H1 (cell line): ENCODE measurements at regions not wholly inside any gene's neighbourhood (a gene's known extent, or its start where the extent isn't known, plus 50 kb on each side); places are given as distances from the start of the nearest gene placed in this dataset.
A peak's percentile ranks its signal among the peaks of the same experiment; 100 is the strongest.

Experiments used
- CTCF ChIA-PET: fragments of 300-600 bp; sonication (Branson Sonifier 250); formaldehyde crosslinking; loops from one replicate; lab custom pipeline; 2021; ENCODE audit not compliant: partially characterized antibody; lab: Charles Lee
- POLR2A ChIA-PET: fragments of 300-600 bp; sonication (Branson Sonifier 250); formaldehyde crosslinking; loops from one replicate; lab custom pipeline; 2021; ENCODE audit warnings: inconsistent platforms; ENCODE audit not compliant: partially characterized antibody; lab: Charles Lee
- DNase-seq, 2 experiments: peaks; one replicate each; pipeline versions ENCODE4 v3.0.0 to v3.0.0-alpha.2; 2010 to 2022; ENCODE audit warnings: low spot score in 2 of 2, low read depth in 1 of 2, mixed read lengths in 1 of 2
- FAIRE-seq: peaks from 2 replicates; lab custom pipeline; 2011; peaks lifted over from hg19 to GRCh38; lab: Jason Lieb, UNC
- H2AFZ ChIP-seq: 2 replicates; pipeline ENCODE4 v1.8.1; 2012; ENCODE audit warnings: low read length, inconsistent platforms
- H2AK5ac ChIP-seq: 2 replicates; pipeline ENCODE4 v1.6.1; 2013; ENCODE audit warnings: low read depth, low read length
- H2BK120ac ChIP-seq: replicated peaks from 2 replicates; pipeline ENCODE3; 2013; ENCODE audit warnings: low read depth, low read length, inconsistent platforms
- H2BK12ac ChIP-seq: 2 replicates; pipeline ENCODE4 v1.6.1; 2013; ENCODE audit warnings: low read depth, low read length
- H2BK15ac ChIP-seq: 2 replicates; pipeline ENCODE4 v1.6.1; 2013; ENCODE audit warnings: low read length
- H2BK20ac ChIP-seq: 2 replicates; pipeline ENCODE4 v1.6.1; 2013; ENCODE audit warnings: low read length
- H2BK5ac ChIP-seq: 2 replicates; pipeline ENCODE4 v1.6.1; 2013; ENCODE audit warnings: low read depth, low read length
- H3K14ac ChIP-seq: 2 replicates; pipeline ENCODE4 v1.6.1; 2013; ENCODE audit warnings: inconsistent platforms; ENCODE audit not compliant: insufficient read length
- H3K18ac ChIP-seq: 2 replicates; pipeline ENCODE4 v1.6.1; 2013; ENCODE audit warnings: low read length; ENCODE audit errors: extremely low read depth
- H3K23ac ChIP-seq: 2 replicates; pipeline ENCODE4 v1.6.1; 2013; ENCODE audit warnings: inconsistent platforms; ENCODE audit not compliant: insufficient read length
- H3K23me2 ChIP-seq: 2 replicates; pipeline ENCODE4 v1.6.1; 2013; ENCODE audit warnings: low read depth, low read length
- H3K27ac ChIP-seq: 2 replicates; pipeline ENCODE4 v1.6.1; 2011; ENCODE audit warnings: low read depth, low read length, inconsistent platforms
- H3K27me3 ChIP-seq, 4 experiments: replicated peaks in 1 of 4; 1 replicate in 1 of 4; 2 replicates in 3 of 4; pipeline versions ENCODE4 v1.6.1 to v1.8.1; 2011 to 2013; ENCODE audit warnings: low read length in 3 of 4, mild to moderate bottlenecking in 3 of 4, inconsistent platforms in 2 of 4, mixed read lengths in 2 of 4, moderate library complexity in 1 of 4; ENCODE audit not compliant: control insufficient read depth in 3 of 4, insufficient read depth in 3 of 4; ENCODE audit errors: extremely low read depth in 1 of 4
- H3K36me3 ChIP-seq, 4 experiments: 2 replicates each; pipeline versions ENCODE4 v1.6.1 to v1.8.1; 2011 to 2013; ENCODE audit warnings: mild to moderate bottlenecking in 4 of 4, low read length in 3 of 4, moderate library complexity in 2 of 4, control low read depth in 1 of 4, inconsistent platforms in 1 of 4; ENCODE audit not compliant: insufficient read depth in 4 of 4, control insufficient read depth in 2 of 4
- H3K4ac ChIP-seq: replicated peaks from 2 replicates; pipeline ENCODE3; 2013; ENCODE audit warnings: low read length, low read depth, mixed read lengths, inconsistent platforms; ENCODE audit not compliant: insufficient read length
- H3K4me1 ChIP-seq, 4 experiments: replicated peaks in 1 of 4; 1 replicate in 1 of 4; 2 replicates in 3 of 4; pipeline versions ENCODE4 v1.6.1 to v1.8.1; 2011 to 2013; ENCODE audit warnings: low read length in 3 of 4, inconsistent platforms in 2 of 4, mixed read lengths in 1 of 4; ENCODE audit not compliant: insufficient read depth in 4 of 4, control insufficient read depth in 3 of 4
- H3K4me2 ChIP-seq, 2 experiments: 2 replicates each; pipeline versions ENCODE4 v1.6.1 to v1.8.1; 2011 to 2013; ENCODE audit warnings: low read depth in 2 of 2, low read length in 2 of 2, control low read depth in 1 of 2, inconsistent platforms in 1 of 2, mild to moderate bottlenecking in 1 of 2; ENCODE audit not compliant: insufficient read depth in 1 of 2
- H3K4me3 ChIP-seq, 4 experiments: fragments of 200-600, 300-600 bp in 1 of 4; sonication (generic), shearing (Covaris generic), sonication (Bioruptor Twin) in 1 of 4; 2 replicates each; pipeline versions ENCODE4 v1.5.1 to v1.8.1; 2011 to 2016; ENCODE audit warnings: low read length in 4 of 4, low read depth in 3 of 4, control low read depth in 2 of 4, inconsistent platforms in 2 of 4, mild to moderate bottlenecking in 2 of 4, mixed read lengths in 1 of 4, moderate library complexity in 1 of 4; ENCODE audit not compliant: insufficient read depth in 2 of 4; ENCODE audit errors: extremely low read depth in 1 of 4
- H3K56ac ChIP-seq: replicated peaks from 2 replicates; pipeline ENCODE3; 2013; ENCODE audit warnings: low read depth, mild to moderate bottlenecking, mixed read lengths, low read length, inconsistent platforms; ENCODE audit not compliant: insufficient read length
- H3K79me1 ChIP-seq: 2 replicates; pipeline ENCODE4 v1.6.1; 2013; ENCODE audit warnings: low read depth, low read length, control low read depth
- H3K79me2 ChIP-seq, 2 experiments: 2 replicates each; pipeline versions ENCODE4 v1.6.1 to v1.8.1; 2012 to 2013; ENCODE audit warnings: low read length in 2 of 2, mild to moderate bottlenecking in 2 of 2, inconsistent platforms in 1 of 2; ENCODE audit not compliant: insufficient read depth in 2 of 2, control insufficient read depth in 1 of 2
- H3K9ac ChIP-seq, 4 experiments: replicated peaks in 1 of 4; 1 replicate in 1 of 4; 2 replicates in 3 of 4; pipeline versions ENCODE4 v1.6.1 to v1.8.1; 2011 to 2013; ENCODE audit warnings: low read depth in 3 of 4, low read length in 3 of 4, control low read depth in 2 of 4, mild to moderate bottlenecking in 2 of 4, moderate library complexity in 2 of 4, inconsistent platforms in 1 of 4; ENCODE audit errors: extremely low read depth in 1 of 4
- H3K9me3 ChIP-seq, 2 experiments: 2 replicates each; pipeline versions ENCODE4 v1.6.1 to v1.8.1; 2012 to 2013; ENCODE audit warnings: mild to moderate bottlenecking in 2 of 2, moderate library complexity in 2 of 2, control low read depth in 1 of 2, inconsistent platforms in 1 of 2, low read depth in 1 of 2, low read length in 1 of 2, mixed read lengths in 1 of 2; ENCODE audit not compliant: insufficient read depth in 2 of 2
- H4K20me1 ChIP-seq, 2 experiments: replicated peaks in 1 of 2; 2 replicates each; pipeline versions ENCODE3 to v1.8.1; 2011 to 2013; ENCODE audit warnings: inconsistent platforms in 2 of 2, low read length in 2 of 2, mild to moderate bottlenecking in 1 of 2; ENCODE audit not compliant: insufficient read depth in 2 of 2, control insufficient read depth in 1 of 2
- H4K5ac ChIP-seq: 2 replicates; pipeline ENCODE4 v1.6.1; 2013; ENCODE audit warnings: low read length, low read depth, mixed read lengths, inconsistent platforms; ENCODE audit not compliant: insufficient read length
- H4K8ac ChIP-seq: 2 replicates; pipeline ENCODE4 v1.8.0; 2013; ENCODE audit warnings: mild to moderate bottlenecking, moderate library complexity, low read length, inconsistent platforms; ENCODE audit not compliant: insufficient read depth; ENCODE audit errors: extremely low read depth
- H4K91ac ChIP-seq: replicated peaks from 2 replicates; pipeline ENCODE3; 2013; ENCODE audit warnings: low read length, mixed read lengths, inconsistent platforms; ENCODE audit not compliant: insufficient read length
- RAD21 ChIP-seq, 2 experiments: IDR thresholded peaks in 1 of 2; conservative IDR thresholded peaks in 1 of 2; 2 replicates each; pipeline ENCODE4 v1.6.1; 2011; ENCODE audit warnings: low read depth in 2 of 2, low read length in 2 of 2, improper control_type of control experiment in 1 of 2, inconsistent platforms in 1 of 2, mild to moderate bottlenecking in 1 of 2, moderate library complexity in 1 of 2
- SP4 ChIP-seq: IDR thresholded peaks from 2 replicates; pipeline ENCODE4 v1.6.1; 2012; ENCODE audit warnings: low read length, inconsistent platforms
- WGBS, 2 experiments: shearing (Covaris generic) in 1 of 2; methylation state at CpG; one replicate each; pipeline versions ENCODE4 v1.1.6 to v1.1.7; 2013 to 2015; ENCODE audit warnings: low lambda C conversion rate in 2 of 2, mixed read lengths in 2 of 2, inconsistent platforms in 1 of 2, low coverage in 1 of 2, missing lambda C conversion rate in 1 of 2; ENCODE audit not compliant: insufficient replicate concordance in 2 of 2, insufficient coverage in 1 of 2, insufficient read length in 1 of 2; ENCODE audit errors: extremely low coverage in 1 of 2, missing lambda C conversion rate in 1 of 2; 5-methylcytosine and 5-hydroxymethylcytosine counted together

DNA sequence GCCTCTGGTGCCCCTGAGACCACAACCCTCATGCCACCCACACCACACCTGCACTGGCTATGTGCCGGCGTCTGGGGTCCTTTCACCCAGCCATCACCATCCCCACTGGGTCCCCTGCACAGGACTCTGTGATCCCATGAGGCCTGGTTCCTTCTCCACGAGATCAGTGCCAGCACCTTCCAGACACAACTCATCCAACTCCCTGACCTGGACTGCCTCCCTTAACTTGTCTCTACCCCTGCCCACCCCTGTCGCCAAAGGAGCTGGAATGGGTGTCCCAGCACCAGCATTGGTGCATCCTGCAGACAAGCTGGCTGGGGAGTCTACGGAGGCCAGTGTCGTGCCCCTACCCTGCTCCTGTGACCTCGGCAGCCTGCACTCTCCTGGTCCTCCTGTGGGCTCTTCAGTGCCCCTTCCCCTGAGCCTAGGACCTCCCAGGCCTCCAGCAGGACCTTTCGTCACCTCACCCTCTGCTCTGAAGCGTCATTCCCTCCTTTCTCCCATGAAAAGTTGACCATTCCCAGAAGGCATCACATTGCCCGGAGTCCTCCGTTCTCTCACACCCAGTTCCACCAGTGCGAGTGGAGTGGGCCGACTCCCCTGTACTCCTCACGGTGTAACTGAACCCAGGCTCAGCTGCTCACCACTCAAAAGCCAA lies 87.7 kb downstream of the NSUN2 start:
- no peaks in the 10 kb centered on the region for H3K23me2 ChIP-seq
- no peak overlapping the region for H3K18ac ChIP-seq
- H2BK12ac ChIP-seq: no peak overlapping the region
- no peaks in the 10 kb centered on the region for H3K79me1 ChIP-seq
- POLR2A ChIA-PET: no interaction called here
- H3K27ac ChIP-seq: no peak overlapping the region
- H3K56ac ChIP-seq: no peak overlapping the region
- DNase-seq (no peak), FAIRE-seq (no peak)
- no peak overlapping the region for H3K4ac ChIP-seq
- no peaks in the 10 kb centered on the region for H3K4me1 ChIP-seq
- H3K4me2 ChIP-seq: no peak overlapping the region
- no peak overlapping the region for H3K4me3 ChIP-seq
- no peak overlapping the region for H2BK120ac ChIP-seq
- H4K8ac ChIP-seq: peak overlapping the region; percentile 48; the same call in 1 of the 2 replicates
- CTCF ChIA-PET: no interaction called here
- WGBS, 2 experiments: 92% methylated on average over 13 of the region's 14 CpGs; no CpG with 5 or more reads in 1 of the 2 experiments
- H2BK20ac ChIP-seq: no peak overlapping the region
- no peak overlapping the region for H2AFZ ChIP-seq
- H2BK15ac ChIP-seq: no peak overlapping the region
- H2BK5ac ChIP-seq: no peak overlapping the region
- H4K20me1 ChIP-seq: no peaks in the 10 kb centered on the region
- no peaks in the 10 kb centered on the region for H3K79me2 ChIP-seq
- H3K9ac ChIP-seq: no peak overlapping the region
- H3K27me3 ChIP-seq: no peaks in the 10 kb centered on the region
- H2AK5ac ChIP-seq: no peak overlapping the region
- H3K14ac ChIP-seq: no peak overlapping the region
- no peak overlapping the region for H3K23ac ChIP-seq
- H4K91ac ChIP-seq: no peak overlapping the region
- no peak overlapping the region for H4K5ac ChIP-seq
- H3K36me3 ChIP-seq: no peaks in the 10 kb centered on the region
- H3K9me3 ChIP-seq: no peaks in the 10 kb centered on the region
- no peak for TF ChIP-seq SP4
- TF ChIP-seq RAD21 (IDR thresholded peaks at IDR 0.05 in 1 of 2, conservative IDR thresholded peaks at IDR 0.05 in 1 of 2; ENCODE audit: low read depth in 2 of 2, low read length in 2 of 2): no peak
